Dermis blood vessel endothelial cell (primary cell): ENCODE measurements at regions not wholly inside any gene's neighbourhood (a gene's known extent, or its start where the extent isn't known, plus 50 kb on each side); places are given as distances from the start of the nearest gene placed in this dataset.
"Not testable (repeated sequence)": the region's sequence is repeated elsewhere in the genome, so short reads cannot be mapped to it uniquely, and the experiment has no call there.

Source experiments
- DNase-seq: peaks from one replicate; pipeline ENCODE4 v3.0.0; 2010

- no peak for DNase-seq
Measured at GRCh38 chr12:75699251-75699650, 187.8 kb upstream of the KRR1 start.

GRCh38 chr12:75698052-75698451 lies 186.6 kb upstream of the KRR1 start:
- no peak for DNase-seq

- no peak for DNase-seq
Measured at GRCh38 chr12:75695926-75696325, 184.5 kb upstream of the KRR1 start.

DNA sequence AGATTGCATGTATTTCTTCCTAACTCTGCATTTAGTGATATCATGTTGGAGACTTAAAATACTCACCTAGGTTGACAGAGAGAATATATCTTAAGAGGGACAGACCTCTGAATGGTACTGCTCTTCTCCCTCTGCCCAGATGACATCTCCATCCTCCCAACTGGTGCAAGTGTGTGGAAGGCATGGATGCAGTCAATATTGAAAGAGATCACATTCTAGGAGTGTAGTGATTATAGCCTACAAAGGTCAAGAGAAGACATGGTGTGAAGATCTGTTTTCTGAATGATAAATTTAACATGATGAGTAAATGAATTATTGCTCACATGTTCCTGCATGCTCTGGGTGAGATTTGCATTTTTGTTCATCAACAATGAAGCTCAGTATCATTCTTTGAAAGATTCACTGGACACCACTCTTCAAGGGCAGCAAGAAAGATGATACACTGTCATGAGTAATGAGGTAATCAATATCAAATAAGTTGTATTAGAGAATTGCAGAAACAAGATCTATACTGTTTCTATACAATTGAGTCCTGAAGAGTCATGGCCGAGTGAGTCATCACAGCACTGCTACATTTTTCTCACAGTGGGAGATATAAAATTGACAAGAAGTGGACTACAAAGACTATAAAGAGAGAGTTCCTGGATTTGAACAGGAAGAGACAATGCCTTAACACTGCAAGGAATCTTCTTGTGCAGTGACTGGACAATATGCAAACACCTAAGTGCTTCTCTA lies 183.3 kb upstream of the KRR1 start:
- no peak for DNase-seq

- DNase-seq = no peak
Measured at GRCh38 chr12:75692876-75693275, 181.5 kb upstream of the KRR1 start.

DNA sequence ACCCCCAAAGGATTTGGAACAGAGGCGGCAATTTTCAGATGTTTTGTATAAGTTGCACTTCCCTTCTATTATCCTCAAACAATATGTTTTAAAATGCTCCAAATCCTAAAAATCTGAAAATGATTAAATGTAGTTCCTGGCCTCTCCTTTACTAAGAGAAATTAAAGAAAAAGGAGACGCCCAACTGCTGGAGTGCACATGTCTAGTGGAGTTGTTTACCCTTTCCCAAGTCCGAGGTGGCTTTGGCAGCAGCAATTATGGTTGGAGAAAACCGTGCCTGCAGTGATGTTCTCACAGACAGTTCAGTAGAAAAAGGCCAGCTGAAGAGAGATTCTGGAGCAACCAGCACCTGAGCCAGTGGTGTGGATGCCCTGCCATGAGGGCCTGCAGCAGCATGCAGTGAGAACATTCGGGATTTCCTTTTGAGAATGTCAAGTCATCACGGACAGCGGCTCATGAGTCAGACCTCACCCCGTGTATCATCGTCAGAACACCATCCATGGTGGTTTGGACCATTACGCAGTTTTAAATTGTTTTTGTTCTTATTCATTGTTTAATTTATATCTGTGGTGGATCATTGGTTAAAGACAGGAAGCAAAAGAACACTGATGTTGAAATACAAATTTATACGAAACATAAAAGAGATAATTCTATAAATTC lies 179.0 kb upstream of the KRR1 start:
- DNase-seq = no peak

- not testable (repeated sequence) for DNase-seq
Measured at GRCh38 chr12:75686233-75686632, 174.8 kb upstream of the KRR1 start.

GRCh38 chr12:75685617-75686225 lies 174.3 kb upstream of the KRR1 start:
- DNase-seq = no peak

GRCh38 chr12:75684678-75685616 lies 173.5 kb upstream of the KRR1 start:
- DNase-seq = no peak

GRCh38 chr12:75683995-75684586 lies 172.7 kb upstream of the KRR1 start:
- not testable (repeated sequence) for DNase-seq

GRCh38 chr12:75683220-75683619 lies 171.8 kb upstream of the KRR1 start:
- no peak for DNase-seq

DNA sequence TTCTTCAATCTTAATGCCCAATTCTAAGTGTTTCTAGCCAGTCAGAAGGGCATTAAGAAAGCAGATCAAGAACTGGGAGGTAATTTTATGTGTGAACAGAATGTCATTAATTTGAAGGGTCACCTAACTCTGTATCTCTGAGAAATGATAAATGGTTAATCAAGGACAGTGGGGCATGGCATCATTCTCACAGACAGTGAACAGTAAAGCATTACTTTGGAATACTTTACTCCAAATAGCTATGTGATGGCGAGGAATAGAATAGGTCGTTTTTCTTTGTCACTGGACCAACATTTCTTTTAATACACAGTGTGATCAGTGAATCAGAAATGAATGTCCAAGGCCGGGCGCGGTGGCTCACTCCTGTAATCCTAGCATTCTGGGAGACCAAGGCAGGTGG lies 166.1 kb upstream of the KRR1 start:
- DNase-seq = no peak

DNA sequence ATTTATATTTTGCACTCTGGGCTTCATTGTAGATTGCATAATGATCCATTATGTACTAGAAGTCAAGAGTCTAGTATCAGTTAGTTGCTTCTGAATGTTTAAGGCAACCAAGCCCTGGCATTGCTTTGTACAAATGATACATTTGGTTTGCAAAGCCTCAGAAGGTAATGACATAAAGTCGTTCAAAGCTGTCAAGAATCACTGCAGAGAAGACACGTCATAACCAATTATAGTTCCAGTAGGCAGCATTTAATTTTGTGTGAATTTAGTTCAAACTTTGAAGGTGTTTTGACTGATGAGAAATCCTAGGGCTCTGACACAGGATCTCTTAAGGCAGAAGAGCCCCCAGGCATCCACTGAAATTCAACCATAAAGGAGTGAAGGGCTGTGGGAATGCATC lies 163.0 kb upstream of the KRR1 start:
- no peak for DNase-seq

DNA sequence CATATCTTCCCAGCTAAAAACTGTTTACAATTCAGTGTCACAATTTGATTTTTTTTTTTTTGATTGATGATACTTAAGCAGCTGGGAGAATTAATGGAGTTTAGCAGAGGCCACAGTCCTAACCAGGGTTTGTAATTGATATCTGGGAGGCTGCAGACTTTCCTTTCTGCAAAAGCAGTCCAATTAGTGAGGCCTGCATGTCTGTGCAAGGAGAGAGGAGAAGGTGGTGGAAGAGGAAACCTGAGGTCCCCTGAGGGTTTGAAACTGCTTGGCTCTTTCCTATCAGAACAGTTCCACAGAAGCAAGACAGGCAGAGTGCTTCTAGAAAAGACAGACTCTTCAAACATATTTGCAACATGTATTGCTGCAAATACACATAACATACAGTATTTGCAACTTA lies 160.8 kb upstream of the KRR1 start:
- DNase-seq = no peak

GRCh38 chr12:75670216-75670615 lies 158.8 kb upstream of the KRR1 start:
- DNase-seq = no peak

- DNase-seq = peak; percentile 66
Measured at GRCh38 chr12:75666939-75667334, 155.5 kb upstream of the KRR1 start.

GRCh38 chr12:75666126-75666938 lies 154.9 kb upstream of the KRR1 start:
- no peak for DNase-seq

DNA sequence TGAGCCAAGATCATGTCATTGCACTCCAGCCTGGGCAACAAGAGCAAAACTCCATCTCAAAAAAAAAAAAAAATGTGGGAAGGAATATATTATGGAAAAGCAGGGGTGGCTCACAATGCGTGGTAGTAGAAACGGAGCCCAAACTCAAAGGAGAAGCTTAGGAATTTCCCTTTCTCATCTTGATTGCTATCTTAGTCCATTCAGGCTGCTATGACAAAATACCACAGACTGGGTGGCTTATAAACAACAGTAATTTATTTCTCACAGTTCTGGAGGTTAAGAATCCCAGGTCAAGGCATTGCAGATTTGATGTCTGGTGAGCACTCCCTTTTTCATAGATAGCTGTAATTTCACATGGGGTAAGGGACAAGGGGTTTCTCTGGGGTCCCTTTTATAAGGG lies 153.8 kb upstream of the KRR1 start:
- peak; percentile 31 for DNase-seq

DNA sequence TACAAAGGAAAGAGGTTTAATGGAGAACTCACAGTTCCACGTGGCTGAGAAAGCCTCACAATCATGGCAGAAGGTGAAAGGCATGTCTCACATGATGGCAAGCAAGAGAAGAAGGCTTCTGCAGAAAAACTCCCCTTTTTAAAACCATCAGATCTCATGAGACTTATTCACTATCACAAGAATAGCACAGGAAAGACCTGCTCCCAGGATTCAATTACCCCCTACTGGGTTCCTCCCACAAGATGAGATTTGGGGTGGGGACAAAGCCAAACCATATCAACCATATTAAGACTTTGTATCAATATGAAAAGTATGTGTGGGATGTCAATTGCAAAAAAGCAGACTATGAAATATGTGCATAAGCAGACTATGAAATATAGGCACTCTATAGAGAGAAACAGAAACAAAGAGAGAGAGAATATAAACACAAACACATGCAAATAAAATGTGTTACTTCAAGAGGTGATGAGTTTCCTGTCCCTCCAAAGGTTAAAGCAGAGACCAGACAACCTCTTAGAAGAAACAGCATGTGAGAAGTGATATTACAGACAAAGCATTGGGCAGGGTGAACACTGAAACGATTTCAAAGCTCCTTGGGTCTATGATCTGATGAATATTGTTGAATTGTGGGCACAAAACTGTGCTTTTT lies 151.2 kb upstream of the KRR1 start:
- no peak for DNase-seq

DNA sequence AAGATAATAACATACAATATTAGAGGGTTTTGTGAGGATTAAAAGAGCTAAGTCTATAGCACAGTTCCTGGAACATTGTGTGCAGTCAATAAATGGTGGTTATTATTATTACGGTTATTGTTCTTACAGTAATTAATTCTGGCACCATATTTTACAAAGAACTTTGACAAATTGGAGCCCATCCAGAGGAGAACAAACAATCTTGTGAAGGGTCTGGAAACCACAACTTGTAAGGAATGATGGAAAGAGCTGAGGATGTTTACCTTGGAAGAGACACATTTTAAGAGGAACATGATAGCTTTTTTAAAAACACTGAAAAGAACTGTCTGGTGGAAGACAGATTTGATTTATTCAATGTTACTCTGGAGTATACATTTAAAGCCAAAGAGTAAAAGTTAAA lies 150.5 kb upstream of the KRR1 start:
- DNase-seq = peak; percentile 37

GRCh38 chr12:75660805-75661404 lies 149.5 kb upstream of the KRR1 start:
- no peak for DNase-seq
